DMS79 treated with DMSO at 0.1 percent for 48 hours (cell line): ENCODE measurements at regions not wholly inside any gene's neighbourhood (a gene's known extent, or its start where the extent isn't known, plus 50 kb on each side); places are given as distances from the start of the nearest gene placed in this dataset.
"Not testable (repeated sequence)": the region's sequence is repeated elsewhere in the genome, so short reads cannot be mapped to it uniquely, and the experiment has no call there.

Source experiments
- DNase-seq: peaks from one replicate; lab custom pipeline; 2025; lab: John Stamatoyannopoulos, UW

- DNase-seq = no peak
Measured at GRCh38 chr2:106009096-106009495, 185.0 kb downstream of the UXS1 start.

GRCh38 chr2:106004851-106005250 is 189.2 kb downstream of the UXS1 start:
- no peak for DNase-seq

- no peak for DNase-seq
Measured at GRCh38 chr2:105999211-105999989, 194.7 kb downstream of the UXS1 start.

GRCh38 chr2:105997711-105998110 is 196.4 kb downstream of the UXS1 start:
- no peak for DNase-seq

GRCh38 chr2:105990624-105991023 is 203.5 kb downstream of the UXS1 start:
- DNase-seq = no peak

- DNase-seq = not testable (repeated sequence)
Measured at GRCh38 chr2:105989803-105990202, 204.3 kb downstream of the UXS1 start.

- no peak for DNase-seq
Measured at GRCh38 chr2:105989070-105989469, 205.0 kb downstream of the UXS1 start.

GRCh38 chr2:105977807-105978206 is 216.3 kb downstream of the UXS1 start:
- DNase-seq = no peak

GRCh38 chr2:105977212-105977611 is 216.9 kb downstream of the UXS1 start:
- DNase-seq = no peak

GRCh38 chr2:105974812-105975211 is 219.3 kb downstream of the UXS1 start:
- DNase-seq = no peak

GRCh38 chr2:105972927-105973326 is 221.2 kb downstream of the UXS1 start:
- DNase-seq = no peak

GRCh38 chr2:105972246-105972645 is 221.9 kb downstream of the UXS1 start:
- DNase-seq = no peak

- DNase-seq = no peak
Measured at GRCh38 chr2:105969552-105969951, 224.5 kb downstream of the UXS1 start.

- no peak for DNase-seq
Measured at GRCh38 chr2:105962221-105962620, 217.5 kb downstream of the NCK2 start.

GRCh38 chr2:105961599-105962146 is 217.0 kb downstream of the NCK2 start:
- DNase-seq = no peak

GRCh38 chr2:105959357-105959756 is 214.6 kb downstream of the NCK2 start:
- DNase-seq = no peak

GRCh38 chr2:105954891-105955290 is 210.2 kb downstream of the NCK2 start:
- peak; percentile 58 for DNase-seq

GRCh38 chr2:105953942-105954341 is 209.2 kb downstream of the NCK2 start:
- DNase-seq = no peak

- no peak for DNase-seq
Measured at GRCh38 chr2:105952131-105952530, 207.4 kb downstream of the NCK2 start.

- DNase-seq = no peak
Measured at GRCh38 chr2:105951384-105951694, 206.6 kb downstream of the NCK2 start.

GRCh38 chr2:105950521-105951383 is 206.0 kb downstream of the NCK2 start:
- no peak for DNase-seq

GRCh38 chr2:105943977-105944376 is 199.3 kb downstream of the NCK2 start:
- DNase-seq = no peak
